GM18498 (cell line): ENCODE measurements at regions not wholly inside any gene's neighbourhood (a gene's known extent, or its start where the extent isn't known, plus 50 kb on each side); places are given as distances from the start of the nearest gene placed in this dataset.

ENCODE experiments used
- ATAC-seq: cut with Tn5 transposase; IDR thresholded peaks from one replicate; pipeline ENCODE4 v1.9.1; 2021; ENCODE audit warnings: mild to moderate bottlenecking, moderate library complexity; ENCODE audit not compliant: unreplicated experiment

DNA sequence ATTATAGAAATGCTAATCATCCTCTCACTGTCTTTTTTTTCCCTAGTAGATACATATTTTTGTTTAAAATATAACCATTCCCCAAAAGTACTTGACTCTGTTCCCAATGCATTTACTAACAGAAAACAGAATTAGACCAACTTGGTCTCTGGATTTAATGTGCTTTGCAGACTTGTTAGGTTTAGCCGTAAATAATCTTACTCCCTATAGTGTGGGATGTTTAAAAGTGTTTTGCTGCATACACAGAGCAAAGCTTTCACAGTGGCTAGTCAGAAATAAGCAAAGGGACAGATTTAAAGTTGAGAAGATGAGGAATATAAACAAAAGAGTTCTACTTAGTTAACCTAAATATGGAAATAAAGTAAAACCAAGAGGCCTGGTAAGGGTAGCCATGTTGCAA is 527.5 kb downstream of the HDGFL1 start:
- ATAC-seq = no peak

DNA sequence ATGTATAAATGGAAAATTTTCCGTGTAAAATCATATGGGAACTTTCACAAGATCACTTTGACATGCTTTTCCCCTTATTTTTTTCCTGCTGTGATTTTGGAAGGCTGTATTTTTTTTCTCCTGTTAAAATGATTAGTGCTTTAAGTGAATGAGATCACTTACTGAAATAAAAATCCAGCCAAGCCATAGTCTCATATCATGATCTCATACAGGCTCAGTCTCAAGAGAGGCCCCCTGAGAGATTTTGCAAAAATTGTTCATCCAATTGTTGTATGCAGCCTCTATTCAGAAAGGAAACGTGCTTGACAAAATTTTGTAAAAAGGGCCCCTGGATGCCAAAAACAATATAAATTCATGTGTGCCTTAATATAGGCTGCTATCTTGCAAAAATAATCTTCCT is 528.2 kb downstream of the HDGFL1 start:
- no peak for ATAC-seq

DNA sequence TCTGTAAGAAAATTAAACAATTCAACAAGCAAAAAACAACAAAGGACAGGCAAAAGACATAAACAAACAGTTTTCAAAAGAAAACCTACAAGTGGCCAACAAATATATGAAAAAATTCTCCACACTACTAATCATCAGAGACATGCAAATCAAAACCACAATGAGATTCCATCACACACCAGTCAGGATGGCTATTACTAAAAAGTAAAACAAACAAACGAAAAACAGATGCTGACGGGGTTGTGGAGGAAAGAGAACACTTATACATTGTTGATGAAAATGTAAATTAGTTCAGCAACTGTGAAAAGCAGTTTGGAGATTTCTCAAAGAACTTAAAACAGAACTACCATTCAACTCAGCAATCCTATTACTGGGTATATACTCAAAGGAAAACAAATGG is 537.6 kb downstream of the HDGFL1 start:
- no peak for ATAC-seq

GRCh38 chr6:23111984-23112383 is 542.6 kb downstream of the HDGFL1 start:
- no peak for ATAC-seq

- ATAC-seq = no peak
Measured at GRCh38 chr6:23114812-23115504, 545.6 kb downstream of the HDGFL1 start.

GRCh38 chr6:23137611-23138010 is 568.2 kb downstream of the HDGFL1 start:
- ATAC-seq = no peak

GRCh38 chr6:23140871-23141270 is 571.5 kb downstream of the HDGFL1 start:
- ATAC-seq = no peak

- no peak for ATAC-seq
Measured at GRCh38 chr6:23145781-23146180, 576.4 kb downstream of the HDGFL1 start.

- ATAC-seq = no peak
Measured at GRCh38 chr6:23154159-23154558, 584.8 kb downstream of the HDGFL1 start.

DNA sequence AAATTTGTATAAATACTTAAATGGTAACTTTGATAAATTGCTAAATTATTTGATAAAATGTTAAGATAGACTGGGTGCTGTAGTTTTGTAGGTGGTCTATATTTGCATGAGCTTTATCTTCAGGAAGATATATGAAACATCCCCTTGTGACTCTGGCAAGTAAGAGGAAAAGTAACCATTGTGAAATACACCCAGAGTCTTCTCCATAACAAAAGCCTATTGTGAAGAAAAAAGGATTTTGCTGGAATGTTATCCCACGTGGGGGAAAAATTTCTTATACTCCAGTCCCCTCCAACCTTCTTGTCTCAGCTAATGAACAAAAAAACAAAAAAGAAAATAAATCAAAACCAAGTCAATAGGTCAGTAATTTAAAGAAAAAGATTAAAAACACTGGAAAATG is 600.7 kb downstream of the HDGFL1 start:
- ATAC-seq = no peak

DNA sequence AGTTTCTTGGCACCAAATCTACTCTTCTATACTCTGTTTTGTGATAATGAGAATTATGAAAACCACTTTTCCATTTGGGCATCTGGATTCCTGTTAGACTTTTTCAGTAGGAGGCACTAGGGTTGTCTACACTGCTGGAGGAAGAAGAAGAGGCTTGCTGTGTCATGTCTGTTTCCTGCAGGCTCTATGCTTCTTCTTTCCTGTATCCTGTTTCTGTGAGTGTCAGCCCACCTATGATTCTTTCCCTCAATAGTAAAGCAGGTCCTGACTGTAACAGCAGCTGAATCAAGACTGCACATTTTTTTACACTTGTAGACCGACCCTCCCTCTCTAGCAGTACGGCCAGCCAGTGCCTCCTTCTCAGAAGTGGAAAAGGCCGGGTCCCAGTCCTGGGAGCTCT is 603.9 kb downstream of the HDGFL1 start:
- ATAC-seq = no peak

- no peak for ATAC-seq
Measured at GRCh38 chr6:23174781-23175361, 605.5 kb downstream of the HDGFL1 start.

GRCh38 chr6:23175391-23175790 is 606.0 kb downstream of the HDGFL1 start:
- no peak for ATAC-seq

DNA sequence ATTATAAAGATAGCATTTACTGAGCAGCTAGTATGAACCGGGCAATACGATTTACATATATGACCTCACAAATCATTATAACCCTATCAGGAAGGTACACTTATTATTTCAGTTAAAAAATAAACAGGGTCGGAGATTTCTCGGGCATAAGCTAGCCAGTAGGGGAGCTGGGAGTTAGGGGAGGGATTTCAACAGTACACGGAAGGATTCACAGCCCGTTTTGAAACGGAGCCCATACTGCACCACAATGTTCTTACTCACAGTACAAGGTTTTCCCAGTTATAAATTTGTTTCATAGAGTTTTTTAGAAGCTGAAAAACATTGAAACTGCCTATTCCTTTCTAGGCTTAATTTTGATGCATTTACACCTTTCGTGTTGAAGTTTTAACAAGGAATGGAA is 607.1 kb downstream of the HDGFL1 start:
- ATAC-seq = no peak

- ATAC-seq = no peak
Measured at GRCh38 chr6:23176883-23177282, 607.5 kb downstream of the HDGFL1 start.

- no peak for ATAC-seq
Measured at GRCh38 chr6:23177806-23178205, 608.4 kb downstream of the HDGFL1 start.

DNA sequence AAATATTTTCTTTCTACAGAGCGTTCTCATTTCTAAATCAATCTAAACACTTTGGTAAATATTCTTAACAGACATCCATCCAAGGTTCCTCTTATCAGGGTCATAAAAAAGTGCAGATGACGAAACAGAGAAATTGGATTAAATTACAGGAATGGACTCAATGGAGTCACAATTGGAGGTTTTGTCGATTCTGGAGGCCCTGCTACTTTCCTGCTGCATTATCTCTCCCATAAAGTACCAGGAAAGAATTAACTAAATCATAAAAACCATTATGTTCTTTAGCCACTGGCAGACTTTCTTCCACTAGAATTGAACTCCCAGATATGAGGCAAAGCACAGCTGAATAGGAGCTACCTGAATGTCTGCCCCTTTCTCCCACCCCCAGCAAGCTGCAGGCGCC is 610.6 kb downstream of the HDGFL1 start:
- no peak for ATAC-seq

- ATAC-seq = no peak
Measured at GRCh38 chr6:23180504-23181293, 611.3 kb downstream of the HDGFL1 start.

DNA sequence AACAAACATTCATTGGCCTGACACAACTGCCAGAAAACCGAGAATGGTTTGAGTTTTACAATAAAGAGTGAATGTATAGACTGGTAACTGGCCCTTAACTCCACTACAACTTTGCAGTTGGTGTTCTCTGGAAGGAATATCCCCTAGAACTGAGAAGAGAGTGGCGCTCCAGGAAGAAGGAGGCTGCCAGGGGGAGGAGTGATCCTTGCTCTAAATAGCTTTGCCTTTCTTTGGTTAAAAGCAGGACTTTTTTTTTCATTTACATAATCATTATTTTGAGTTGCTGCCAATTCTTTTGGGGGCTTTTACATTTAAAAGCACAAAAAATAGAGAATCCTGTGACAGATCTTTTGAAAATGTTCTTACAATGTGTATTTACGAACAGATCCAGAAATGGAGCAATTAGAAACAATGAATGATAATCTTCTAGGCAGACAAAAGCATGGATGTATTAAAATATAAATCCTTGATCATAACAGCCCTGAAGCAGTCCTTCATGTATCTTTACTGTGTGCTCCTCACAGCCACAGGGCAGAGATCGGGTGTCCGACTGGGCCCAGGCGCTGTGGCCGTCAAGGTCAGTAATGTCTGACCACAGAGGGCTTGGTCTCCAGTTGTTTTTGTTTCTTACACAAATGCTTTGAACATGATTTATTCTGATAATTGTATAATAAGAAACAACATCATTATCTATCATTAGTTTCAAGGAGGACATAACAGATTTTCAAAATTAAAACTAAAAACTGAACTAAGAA is 612.2 kb downstream of the HDGFL1 start:
- ATAC-seq = no peak

- ATAC-seq = no peak
Measured at GRCh38 chr6:23183846-23184245, 614.5 kb downstream of the HDGFL1 start.

DNA sequence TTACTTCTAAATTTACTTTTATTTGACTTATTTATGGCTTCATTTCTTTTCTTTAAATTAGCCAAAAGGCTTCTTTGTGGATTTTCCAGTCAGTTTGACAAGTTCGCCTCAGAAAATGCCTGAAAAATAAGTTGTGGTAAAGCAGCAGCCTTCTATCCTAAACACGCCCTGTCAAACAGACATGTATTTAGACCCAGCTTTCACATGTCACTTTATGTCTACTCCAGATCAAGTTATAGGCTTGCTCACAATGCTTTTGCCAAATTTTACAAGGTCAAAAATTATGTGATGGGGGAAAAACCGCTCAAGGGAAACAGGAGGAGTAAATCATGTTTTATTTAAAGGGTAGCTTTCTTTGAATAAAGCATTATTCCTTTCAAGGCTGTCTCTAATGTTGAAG is 615.0 kb downstream of the HDGFL1 start:
- ATAC-seq = no peak
